K562 (cell line): ENCODE measurements at regions not wholly inside any gene's neighbourhood (a gene's known extent, or its start where the extent isn't known, plus 50 kb on each side); places are given as distances from the start of the nearest gene placed in this dataset.

Source experiments
- ATAC-seq: fragments of 200-7000 bp; cut with Tn5 transposase; 3 replicates; pipeline ENCODE4 v1.9.1; 2020; ENCODE audit warnings: moderate library complexity
- BruUV-seq: library from RNA; stranded (reverse); fragments of 400-500 nt; replicated peaks from 2 replicates; lab custom pipeline; 2021; lab: Mats Ljungman, UMichigan
- CTCF ChIA-PET: fragments of 300-600 bp; formaldehyde crosslinking; extraction: SDS; loops from one replicate; lab custom pipeline; 2021; ENCODE audit warnings: low intra/inter-chr PET ratio; lab: Yijun Ruan, JAX
- POLR2A ChIA-PET: fragments of 300-600, 350-650 bp; sonication (Branson Sonifier 250); formaldehyde crosslinking; extraction: SDS; loops from one replicate; lab custom pipeline; 2021; ENCODE audit warnings: antibody characterized with exemption, inconsistent platforms; lab: Yijun Ruan, JAX
- DNase-seq, 4 experiments: peaks; one replicate each; pipeline versions ENCODE4 v3.0.0 to v3.0.0-alpha.2; 2011 to 2018; ENCODE audit warnings: low spot score in 3 of 4, mixed read lengths in 3 of 4; ENCODE audit errors: extremely low read depth in 1 of 4
- FAIRE-seq: peaks from 2 replicates; lab custom pipeline; 2011; peaks lifted over from hg19 to GRCh38; lab: Jason Lieb, UNC
- H2AFZ ChIP-seq: 2 replicates; pipeline ENCODE4 v1.6.0; 2011; ENCODE audit warnings: low read depth, low read length, control low read depth, inconsistent platforms
- H3K27ac ChIP-seq: fragments of 200-600 bp; 3 replicates; pipeline ENCODE4 v1.8.0; 2011; ENCODE audit warnings: low read depth, mild to moderate bottlenecking, control low read depth, inconsistent platforms, low read length, moderate library complexity, mixed read lengths; ENCODE audit errors: extremely low read depth
- H3K27me3 ChIP-seq, 2 experiments: fragments of 300-600 bp in 1 of 2; 2 replicates in 1 of 2; 3 replicates in 1 of 2; pipeline versions ENCODE4 v1.6.0 to v1.8.0; 2011; ENCODE audit warnings: inconsistent platforms in 2 of 2, low read length in 2 of 2, mild to moderate bottlenecking in 1 of 2, mixed read lengths in 1 of 2, moderate library complexity in 1 of 2; ENCODE audit not compliant: control insufficient read depth in 2 of 2, insufficient read depth in 2 of 2
- H3K36me3 ChIP-seq: fragments of 300-600 bp; 3 replicates; pipeline ENCODE4 v1.8.0; 2011; ENCODE audit warnings: mild to moderate bottlenecking, low read length, inconsistent platforms; ENCODE audit not compliant: control insufficient read depth, insufficient read depth
- H3K4me1 ChIP-seq, 2 experiments: fragments of 200-600 bp in 1 of 2; replicated peaks in 1 of 2; 2 replicates in 1 of 2; 3 replicates in 1 of 2; pipeline versions ENCODE4 v1.5.1 to v1.8.0; 2011; ENCODE audit warnings: inconsistent platforms in 2 of 2, low read length in 2 of 2, mild to moderate bottlenecking in 1 of 2, mixed read lengths in 1 of 2, moderate library complexity in 1 of 2; ENCODE audit not compliant: control insufficient read depth in 2 of 2, insufficient read depth in 2 of 2
- H3K4me2 ChIP-seq: 2 replicates; pipeline ENCODE4 v1.6.1; 2011; ENCODE audit warnings: low read length, control low read depth, inconsistent platforms, mixed read lengths; ENCODE audit not compliant: insufficient read depth
- H3K4me3 ChIP-seq: fragments of 200-600 bp; sonication (generic), shearing (Covaris generic); 2 replicates; pipeline ENCODE4 v1.5.1; 2016; ENCODE audit warnings: control low read depth, inconsistent platforms
- H3K79me2 ChIP-seq: fragments of 200-600 bp; 3 replicates; pipeline ENCODE4 v1.8.0; 2011; ENCODE audit warnings: low read length, inconsistent platforms; ENCODE audit not compliant: control insufficient read depth, insufficient read depth
- H3K9ac ChIP-seq, 2 experiments: 2 replicates each; pipeline versions ENCODE4 v1.6.0 to v1.6.1; 2011; ENCODE audit warnings: low read depth in 2 of 2, low read length in 2 of 2, control low read depth in 1 of 2, inconsistent platforms in 1 of 2, mild to moderate bottlenecking in 1 of 2, mixed read lengths in 1 of 2; ENCODE audit not compliant: insufficient read depth in 1 of 2
- H3K9me1 ChIP-seq: one replicate; pipeline ENCODE4 v1.6.0; 2011; ENCODE audit warnings: inconsistent platforms, mild to moderate bottlenecking, low read length, moderate library complexity; ENCODE audit not compliant: control insufficient read depth, insufficient read depth
- H3K9me3 ChIP-seq: replicated peaks from 2 replicates; pipeline ENCODE4 v1.5.1; 2011; ENCODE audit warnings: low read depth, low read length, inconsistent platforms; ENCODE audit not compliant: control insufficient read depth, insufficient read depth
- H4K20me1 ChIP-seq: replicated peaks from 2 replicates; pipeline ENCODE4 v1.6.1; 2011; ENCODE audit warnings: low read length, inconsistent platforms, mixed read lengths; ENCODE audit not compliant: control insufficient read depth, insufficient read depth
- PRPF4 ChIP-seq: fragments of 200-400 bp; formaldehyde crosslinking; IDR thresholded peaks from one replicate; pipeline ENCODE4 v1.6.1; 2017; ENCODE audit warnings: low read length, low read depth, mild to moderate bottlenecking; ENCODE audit not compliant: insufficient read depth, poor library complexity, severe bottlenecking
- WGBS: fragments of 100-300 bp; shearing (Covaris generic); methylation state at CpG from one replicate; pipeline ENCODE4 v1.1.6; 2016; ENCODE audit warnings: low coverage, mixed read lengths; ENCODE audit not compliant: insufficient coverage; ENCODE audit errors: missing lambda C conversion rate; 5-methylcytosine and 5-hydroxymethylcytosine counted together
- in situ Hi-C: fragments of 300-500 bp; cut with MboI; formaldehyde crosslinking; loops from 4 replicates; pipeline ENCODE4 v1.15.0; 2018; ENCODE audit warnings: inconsistent platforms, mixed read lengths
- intact Hi-C: fragments of 100-400 bp; cut with micrococcal nuclease; formaldehyde crosslinking; loops from 2 replicates; pipeline ENCODE4 v1.14.2; 2022
- TF ChIP-seq, protein P1 (sequence below): fragments of 250-450 bp; sonication (Bioruptor Pico); IDR thresholded peaks from 2 replicates; pipeline ENCODE4 v1.5.0; 2020; ENCODE audit warnings: mild to moderate bottlenecking, borderline replicate concordance
- TF ChIP-seq, protein P2 (sequence below): sonication (generic); formaldehyde crosslinking; IDR thresholded peaks from 2 replicates; pipeline ENCODE4 v1.8.0; 2022; ENCODE audit warnings: mild to moderate bottlenecking, missing genetic modification reagents
- TF ChIP-seq, protein P3 (sequence below): fragments of 450-650 bp; conservative IDR thresholded peaks from 2 replicates; pipeline ENCODE4 v1.6.1; 2016; ENCODE audit warnings: missing genetic modification characterization, low read depth, mild to moderate bottlenecking, control low read depth, missing compliant biosample characterization
- TF ChIP-seq, protein P4 (sequence below): fragments of 450-650 bp; formaldehyde crosslinking; IDR thresholded peaks from 2 replicates; pipeline ENCODE4 v1.4.0; 2022; ENCODE audit warnings: missing genetic modification characterization
- TF ChIP-seq, protein P5 (sequence below): IDR thresholded peaks from 2 replicates; pipeline ENCODE4 v1.6.1; 2016; ENCODE audit warnings: missing genetic modification characterization, missing compliant biosample characterization

DNA sequence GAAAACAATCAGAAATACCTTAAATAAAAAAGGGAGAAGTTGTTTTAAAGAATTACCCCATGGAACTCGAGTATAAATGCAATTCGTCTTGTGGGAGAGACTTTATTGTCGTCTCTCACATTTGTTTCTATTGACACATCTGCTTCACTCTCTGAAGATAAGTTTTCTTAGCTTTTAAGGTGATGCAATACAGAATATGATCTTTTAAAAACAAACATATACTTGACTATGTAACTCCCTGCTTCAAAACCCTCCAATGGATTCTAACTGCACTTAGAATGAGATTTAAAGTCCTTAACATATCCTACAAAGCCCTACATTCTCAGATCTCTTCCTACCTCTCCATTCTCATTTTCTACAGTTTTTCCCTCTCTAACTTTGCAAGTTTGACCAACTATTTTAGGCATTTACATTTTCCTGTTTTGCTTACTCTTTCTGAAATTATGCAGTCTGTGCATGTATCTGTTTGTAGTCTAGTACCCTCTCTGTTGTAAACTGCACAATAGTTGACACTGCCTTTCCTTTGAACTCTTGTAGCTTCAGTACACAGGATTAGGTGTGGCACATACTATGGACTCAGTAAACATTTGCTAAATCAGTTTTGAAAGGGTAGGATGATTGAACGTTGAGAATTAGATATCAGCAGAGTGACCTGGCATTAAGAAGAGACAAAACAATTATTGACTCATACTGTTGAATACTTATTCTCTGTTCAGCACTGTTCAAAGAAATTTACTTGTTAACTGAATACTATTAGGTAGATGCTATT, 59.8 kb downstream of the AGTR2 start:
- no peaks in the 10 kb centered on the region for H4K20me1 ChIP-seq
- H3K36me3 ChIP-seq: no peaks in the 10 kb centered on the region
- no peaks in the 10 kb centered on the region for H3K9me3 ChIP-seq
- no peaks in the 10 kb centered on the region for H3K27me3 ChIP-seq
- H3K27ac ChIP-seq: no peak overlapping the region
- ATAC-seq: no peak
- 0% methylated on average over 4 of the region's 4 CpGs for WGBS
- TF ChIP-seq, protein P1, sequence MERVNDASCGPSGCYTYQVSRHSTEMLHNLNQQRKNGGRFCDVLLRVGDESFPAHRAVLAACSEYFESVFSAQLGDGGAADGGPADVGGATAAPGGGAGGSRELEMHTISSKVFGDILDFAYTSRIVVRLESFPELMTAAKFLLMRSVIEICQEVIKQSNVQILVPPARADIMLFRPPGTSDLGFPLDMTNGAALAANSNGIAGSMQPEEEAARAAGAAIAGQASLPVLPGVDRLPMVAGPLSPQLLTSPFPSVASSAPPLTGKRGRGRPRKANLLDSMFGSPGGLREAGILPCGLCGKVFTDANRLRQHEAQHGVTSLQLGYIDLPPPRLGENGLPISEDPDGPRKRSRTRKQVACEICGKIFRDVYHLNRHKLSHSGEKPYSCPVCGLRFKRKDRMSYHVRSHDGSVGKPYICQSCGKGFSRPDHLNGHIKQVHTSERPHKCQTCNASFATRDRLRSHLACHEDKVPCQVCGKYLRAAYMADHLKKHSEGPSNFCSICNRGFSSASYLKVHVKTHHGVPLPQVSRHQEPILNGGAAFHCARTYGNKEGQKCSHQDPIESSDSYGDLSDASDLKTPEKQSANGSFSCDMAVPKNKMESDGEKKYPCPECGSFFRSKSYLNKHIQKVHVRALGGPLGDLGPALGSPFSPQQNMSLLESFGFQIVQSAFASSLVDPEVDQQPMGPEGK (CRISPR knock-in tag): no peak
- FAIRE-seq: no peak
- CTCF ChIA-PET: no interaction called here
- DNase-seq: no peak
- BruUV-seq: no TSS peak
- no peak overlapping the region for H3K4me2 ChIP-seq
- intact Hi-C loops: no loop called here
- H3K4me3 ChIP-seq: no peak overlapping the region
- no peak overlapping the region for H3K9ac ChIP-seq
- no peaks in the 10 kb centered on the region for H3K79me2 ChIP-seq
- H3K9me1 ChIP-seq: no peaks in the 10 kb centered on the region
- POLR2A ChIA-PET: no interaction called here
- in situ Hi-C loops: no loop called here
- no peaks in the 10 kb centered on the region for H3K4me1 ChIP-seq
- no peak overlapping the region for H2AFZ ChIP-seq

DNA sequence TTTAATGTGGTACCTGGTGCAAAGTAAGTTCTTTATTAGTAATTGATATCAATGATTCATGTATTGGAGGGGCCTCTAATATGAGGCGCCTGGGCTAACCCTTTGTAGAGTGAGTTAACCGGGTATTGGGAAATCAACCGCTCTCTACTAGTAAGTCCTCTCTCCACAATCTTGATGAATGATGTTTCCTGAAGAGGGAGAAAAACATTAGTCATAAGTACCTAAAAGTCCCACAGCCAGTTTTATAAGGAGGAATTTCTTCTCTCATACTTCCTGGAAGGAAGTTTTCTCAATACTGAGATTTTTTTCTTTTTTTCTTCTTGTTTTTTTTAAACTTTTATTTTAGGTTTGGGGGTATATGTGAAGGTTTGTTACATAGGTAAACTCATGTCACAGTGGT, 62.3 kb downstream of the AGTR2 start:
- FAIRE-seq (no peak), DNase-seq (no peak), ATAC-seq (no peak)
- WGBS: 0% methylated on average over 2 of the region's 3 CpGs
- CTCF ChIA-PET: no interaction called here
- Histone ChIP-seq H3K9ac (no peak overlapping the region), H3K9me1 (no peaks in the 10 kb centered on the region), H3K4me1 (no peaks in the 10 kb centered on the region), H2AFZ (no peak overlapping the region), H3K27me3 (no peaks in the 10 kb centered on the region), H4K20me1 (no peaks in the 10 kb centered on the region), H3K79me2 (no peaks in the 10 kb centered on the region), H3K4me3 (no peak overlapping the region), H3K9me3 (no peaks in the 10 kb centered on the region), H3K4me2 (no peak overlapping the region), H3K27ac (no peak overlapping the region), H3K36me3 (no peaks in the 10 kb centered on the region)
- intact Hi-C loops (no loop called here), in situ Hi-C loops (no loop called here)
- BruUV-seq: no TSS peak
- POLR2A ChIA-PET: no interaction called here
- TF ChIP-seq, protein P2, sequence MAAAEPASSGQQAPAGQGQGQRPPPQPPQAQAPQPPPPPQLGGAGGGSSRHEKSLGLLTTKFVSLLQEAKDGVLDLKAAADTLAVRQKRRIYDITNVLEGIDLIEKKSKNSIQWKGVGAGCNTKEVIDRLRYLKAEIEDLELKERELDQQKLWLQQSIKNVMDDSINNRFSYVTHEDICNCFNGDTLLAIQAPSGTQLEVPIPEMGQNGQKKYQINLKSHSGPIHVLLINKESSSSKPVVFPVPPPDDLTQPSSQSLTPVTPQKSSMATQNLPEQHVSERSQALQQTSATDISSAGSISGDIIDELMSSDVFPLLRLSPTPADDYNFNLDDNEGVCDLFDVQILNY (CRISPR knock-in tag): no peak
- TF ChIP-seq PRPF4: no peak
- TF ChIP-seq, protein P3, sequence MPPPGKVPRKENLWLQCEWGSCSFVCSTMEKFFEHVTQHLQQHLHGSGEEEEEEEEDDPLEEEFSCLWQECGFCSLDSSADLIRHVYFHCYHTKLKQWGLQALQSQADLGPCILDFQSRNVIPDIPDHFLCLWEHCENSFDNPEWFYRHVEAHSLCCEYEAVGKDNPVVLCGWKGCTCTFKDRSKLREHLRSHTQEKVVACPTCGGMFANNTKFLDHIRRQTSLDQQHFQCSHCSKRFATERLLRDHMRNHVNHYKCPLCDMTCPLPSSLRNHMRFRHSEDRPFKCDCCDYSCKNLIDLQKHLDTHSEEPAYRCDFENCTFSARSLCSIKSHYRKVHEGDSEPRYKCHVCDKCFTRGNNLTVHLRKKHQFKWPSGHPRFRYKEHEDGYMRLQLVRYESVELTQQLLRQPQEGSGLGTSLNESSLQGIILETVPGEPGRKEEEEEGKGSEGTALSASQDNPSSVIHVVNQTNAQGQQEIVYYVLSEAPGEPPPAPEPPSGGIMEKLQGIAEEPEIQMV (tag): no peak
- TF ChIP-seq, protein P4, sequence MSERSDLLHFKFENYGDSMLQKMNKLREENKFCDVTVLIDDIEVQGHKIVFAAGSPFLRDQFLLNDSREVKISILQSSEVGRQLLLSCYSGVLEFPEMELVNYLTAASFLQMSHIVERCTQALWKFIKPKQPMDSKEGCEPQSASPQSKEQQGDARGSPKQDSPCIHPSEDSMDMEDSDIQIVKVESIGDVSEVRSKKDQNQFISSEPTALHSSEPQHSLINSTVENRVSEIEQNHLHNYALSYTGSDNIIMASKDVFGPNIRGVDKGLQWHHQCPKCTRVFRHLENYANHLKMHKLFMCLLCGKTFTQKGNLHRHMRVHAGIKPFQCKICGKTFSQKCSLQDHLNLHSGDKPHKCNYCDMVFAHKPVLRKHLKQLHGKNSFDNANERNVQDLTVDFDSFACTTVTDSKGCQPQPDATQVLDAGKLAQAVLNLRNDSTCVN (CRISPR knock-in tag): no peak
- TF ChIP-seq, protein P5, sequence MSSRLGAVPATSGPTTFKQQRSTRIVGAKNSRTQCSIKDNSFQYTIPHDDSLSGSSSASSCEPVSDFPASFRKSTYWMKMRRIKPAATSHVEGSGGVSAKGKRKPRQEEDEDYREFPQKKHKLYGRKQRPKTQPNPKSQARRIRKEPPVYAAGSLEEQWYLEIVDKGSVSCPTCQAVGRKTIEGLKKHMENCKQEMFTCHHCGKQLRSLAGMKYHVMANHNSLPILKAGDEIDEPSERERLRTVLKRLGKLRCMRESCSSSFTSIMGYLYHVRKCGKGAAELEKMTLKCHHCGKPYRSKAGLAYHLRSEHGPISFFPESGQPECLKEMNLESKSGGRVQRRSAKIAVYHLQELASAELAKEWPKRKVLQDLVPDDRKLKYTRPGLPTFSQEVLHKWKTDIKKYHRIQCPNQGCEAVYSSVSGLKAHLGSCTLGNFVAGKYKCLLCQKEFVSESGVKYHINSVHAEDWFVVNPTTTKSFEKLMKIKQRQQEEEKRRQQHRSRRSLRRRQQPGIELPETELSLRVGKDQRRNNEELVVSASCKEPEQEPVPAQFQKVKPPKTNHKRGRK (tag): no peak
